ENCODE measurements at regions not wholly inside any gene's neighbourhood (a gene's known extent, or its start where the extent isn't known, plus 50 kb on each side); places are given as distances from the start of the nearest gene placed in this dataset.

GRCh38 chr3:174613173-174613572 lies 246.0 kb upstream of the NAALADL2 start (continued):
- TF ChIP-seq TSHZ2 (CRISPR knock-in tag; IDR thresholded peaks at IDR 0.05) (no peak), ZNF565 (CRISPR knock-in tag; conservative IDR thresholded peaks at IDR 0.05; ENCODE audit: low read depth) (no peak)

GRCh38 chr3:174614036-174614435 lies 245.1 kb upstream of the NAALADL2 start:
- ATAC-seq, result peak; percentile 49
- TF ChIP-seq ZFP30 (CRISPR knock-in tag; IDR thresholded peaks at IDR 0.05), result no peak
- no peak for TF ChIP-seq ISL1 (CRISPR knock-in tag; IDR thresholded peaks at IDR 0.05)
- TF ChIP-seq CSDC2 (CRISPR knock-in tag; IDR thresholded peaks at IDR 0.05), result no peak
- TF ChIP-seq CREB5 (CRISPR knock-in tag; IDR thresholded peaks at IDR 0.05; ENCODE audit: low read depth), result no peak
- no peak for TF ChIP-seq CSRNP3 (CRISPR knock-in tag; IDR thresholded peaks at IDR 0.05)
- no peak for TF ChIP-seq ESRRG (CRISPR knock-in tag; IDR thresholded peaks at IDR 0.05)

- no peak for ATAC-seq
- no peak for TF ChIP-seq PATZ1 (CRISPR knock-in tag; IDR thresholded peaks at IDR 0.05; ENCODE audit: borderline replicate concordance)
- TF ChIP-seq ZNF565 (CRISPR knock-in tag; conservative IDR thresholded peaks at IDR 0.05; ENCODE audit: low read depth), result no peak
- TF ChIP-seq TCF4 (CRISPR knock-in tag; IDR thresholded peaks at IDR 0.05; ENCODE audit: borderline replicate concordance), result no peak
- no peak for TF ChIP-seq ZC3H10 (CRISPR knock-in tag; IDR thresholded peaks at IDR 0.05)
- TF ChIP-seq ZFP3 (CRISPR knock-in tag; IDR thresholded peaks at IDR 0.05), result no peak
- TF ChIP-seq CSDC2 (CRISPR knock-in tag; IDR thresholded peaks at IDR 0.05), result no peak
- TF ChIP-seq PPARA (CRISPR knock-in tag; IDR thresholded peaks at IDR 0.05; ENCODE audit: borderline replicate concordance), result no peak
- TF ChIP-seq ZNF70 (CRISPR knock-in tag; IDR thresholded peaks at IDR 0.05), result no peak
- no peak for TF ChIP-seq RARB (CRISPR knock-in tag; IDR thresholded peaks at IDR 0.05)
- no peak for TF ChIP-seq TOX (CRISPR knock-in tag; IDR thresholded peaks at IDR 0.05; ENCODE audit: borderline replicate concordance)
- TF ChIP-seq GLIS3 (CRISPR knock-in tag; IDR thresholded peaks at IDR 0.05), result no peak
- TF ChIP-seq TSHZ2 (CRISPR knock-in tag; IDR thresholded peaks at IDR 0.05), result no peak
- TF ChIP-seq BACH2 (CRISPR knock-in tag; IDR thresholded peaks at IDR 0.05; ENCODE audit: borderline replicate concordance), result no peak
- TF ChIP-seq POU6F1 (CRISPR knock-in tag; IDR thresholded peaks at IDR 0.05; ENCODE audit: borderline replicate concordance, low read depth), result no peak
- TF ChIP-seq ZNF8 (CRISPR knock-in tag; IDR thresholded peaks at IDR 0.05), result no peak
- no peak for TF ChIP-seq SNAI2 (CRISPR knock-in tag; IDR thresholded peaks at IDR 0.05)
- no peak for TF ChIP-seq OSR1 (CRISPR knock-in tag; IDR thresholded peaks at IDR 0.05)
Observed at GRCh38 chr3:174618368-174619080, 240.6 kb upstream of the NAALADL2 start.
